MM.1S (cell line): ENCODE measurements at regions not wholly inside any gene's neighbourhood (a gene's known extent, or its start where the extent isn't known, plus 50 kb on each side); places are given as distances from the start of the nearest gene placed in this dataset.

Experiments used
- EZH2 ChIP-seq: fragments of 300-600 bp; sonication (generic); optimal IDR thresholded peaks from 2 replicates; pipeline ENCODE3; 2017; ENCODE audit warnings: low read depth, mild to moderate bottlenecking, antibody characterized with exemption, low read length, mixed read lengths
- TF ChIP-seq, protein P1 (sequence below): fragments of 300-600 bp; sonication (generic); IDR thresholded peaks from 2 replicates; pipeline ENCODE4 v1.5.1; 2016; ENCODE audit warnings: antibody characterized with exemption, low read length, mixed read lengths

DNA sequence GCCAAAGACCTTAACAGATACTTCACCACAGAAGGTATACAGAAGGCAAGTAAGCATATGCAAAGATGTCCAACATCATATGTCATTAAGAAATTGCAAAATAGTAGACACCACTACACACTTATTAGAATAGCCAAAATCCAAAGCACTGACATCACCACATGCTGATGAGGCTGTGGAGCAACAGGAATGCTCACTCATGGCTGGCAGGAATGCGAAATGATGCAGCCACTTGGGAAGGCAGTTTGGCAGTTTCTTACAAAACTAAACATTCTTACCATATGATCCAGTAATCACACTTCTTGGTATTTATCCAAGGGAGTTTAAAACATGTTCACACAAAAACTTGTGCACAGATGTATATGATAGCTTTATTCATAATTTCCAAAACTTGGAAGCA, 261.2 kb upstream of the AJAP1 start:
- TF ChIP-seq, protein P1, sequence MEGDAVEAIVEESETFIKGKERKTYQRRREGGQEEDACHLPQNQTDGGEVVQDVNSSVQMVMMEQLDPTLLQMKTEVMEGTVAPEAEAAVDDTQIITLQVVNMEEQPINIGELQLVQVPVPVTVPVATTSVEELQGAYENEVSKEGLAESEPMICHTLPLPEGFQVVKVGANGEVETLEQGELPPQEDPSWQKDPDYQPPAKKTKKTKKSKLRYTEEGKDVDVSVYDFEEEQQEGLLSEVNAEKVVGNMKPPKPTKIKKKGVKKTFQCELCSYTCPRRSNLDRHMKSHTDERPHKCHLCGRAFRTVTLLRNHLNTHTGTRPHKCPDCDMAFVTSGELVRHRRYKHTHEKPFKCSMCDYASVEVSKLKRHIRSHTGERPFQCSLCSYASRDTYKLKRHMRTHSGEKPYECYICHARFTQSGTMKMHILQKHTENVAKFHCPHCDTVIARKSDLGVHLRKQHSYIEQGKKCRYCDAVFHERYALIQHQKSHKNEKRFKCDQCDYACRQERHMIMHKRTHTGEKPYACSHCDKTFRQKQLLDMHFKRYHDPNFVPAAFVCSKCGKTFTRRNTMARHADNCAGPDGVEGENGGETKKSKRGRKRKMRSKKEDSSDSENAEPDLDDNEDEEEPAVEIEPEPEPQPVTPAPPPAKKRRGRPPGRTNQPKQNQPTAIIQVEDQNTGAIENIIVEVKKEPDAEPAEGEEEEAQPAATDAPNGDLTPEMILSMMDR = no peak
- TF ChIP-seq EZH2 = no peak
